ENCODE measurements at regions not wholly inside any gene's neighbourhood (a gene's known extent, or its start where the extent isn't known, plus 50 kb on each side); places are given as distances from the start of the nearest gene placed in this dataset.

GRCh38 chr3:76369170-76369569 is 583.8 kb upstream of the ZNF717 start:
- TF ChIP-seq, protein P1, sequence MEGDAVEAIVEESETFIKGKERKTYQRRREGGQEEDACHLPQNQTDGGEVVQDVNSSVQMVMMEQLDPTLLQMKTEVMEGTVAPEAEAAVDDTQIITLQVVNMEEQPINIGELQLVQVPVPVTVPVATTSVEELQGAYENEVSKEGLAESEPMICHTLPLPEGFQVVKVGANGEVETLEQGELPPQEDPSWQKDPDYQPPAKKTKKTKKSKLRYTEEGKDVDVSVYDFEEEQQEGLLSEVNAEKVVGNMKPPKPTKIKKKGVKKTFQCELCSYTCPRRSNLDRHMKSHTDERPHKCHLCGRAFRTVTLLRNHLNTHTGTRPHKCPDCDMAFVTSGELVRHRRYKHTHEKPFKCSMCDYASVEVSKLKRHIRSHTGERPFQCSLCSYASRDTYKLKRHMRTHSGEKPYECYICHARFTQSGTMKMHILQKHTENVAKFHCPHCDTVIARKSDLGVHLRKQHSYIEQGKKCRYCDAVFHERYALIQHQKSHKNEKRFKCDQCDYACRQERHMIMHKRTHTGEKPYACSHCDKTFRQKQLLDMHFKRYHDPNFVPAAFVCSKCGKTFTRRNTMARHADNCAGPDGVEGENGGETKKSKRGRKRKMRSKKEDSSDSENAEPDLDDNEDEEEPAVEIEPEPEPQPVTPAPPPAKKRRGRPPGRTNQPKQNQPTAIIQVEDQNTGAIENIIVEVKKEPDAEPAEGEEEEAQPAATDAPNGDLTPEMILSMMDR (IDR thresholded peaks at IDR 0.05) = no peak
- TF ChIP-seq EZH2 (IDR thresholded peaks at IDR 0.05; ENCODE audit: borderline replicate concordance, insufficient read depth, low read depth, low read length, poor library complexity, severe bottlenecking) = no peak
